NB4 (cell line): ENCODE measurements at regions not wholly inside any gene's neighbourhood (a gene's known extent, or its start where the extent isn't known, plus 50 kb on each side); places are given as distances from the start of the nearest gene placed in this dataset.

Experiments used
- CTCF ChIP-seq: IDR thresholded peaks from one replicate; pipeline ENCODE4 v1.5.1; 2012; ENCODE audit warnings: low read depth, low read length
- MYC ChIP-seq: IDR thresholded peaks from 2 replicates; pipeline ENCODE4 v1.6.1; 2011; ENCODE audit warnings: low read depth, low read length
- POLR2A ChIP-seq: IDR thresholded peaks from 2 replicates; pipeline ENCODE4 v1.6.1; 2011; ENCODE audit warnings: mild to moderate bottlenecking; ENCODE audit not compliant: insufficient read length; ENCODE audit errors: extremely low read depth

DNA sequence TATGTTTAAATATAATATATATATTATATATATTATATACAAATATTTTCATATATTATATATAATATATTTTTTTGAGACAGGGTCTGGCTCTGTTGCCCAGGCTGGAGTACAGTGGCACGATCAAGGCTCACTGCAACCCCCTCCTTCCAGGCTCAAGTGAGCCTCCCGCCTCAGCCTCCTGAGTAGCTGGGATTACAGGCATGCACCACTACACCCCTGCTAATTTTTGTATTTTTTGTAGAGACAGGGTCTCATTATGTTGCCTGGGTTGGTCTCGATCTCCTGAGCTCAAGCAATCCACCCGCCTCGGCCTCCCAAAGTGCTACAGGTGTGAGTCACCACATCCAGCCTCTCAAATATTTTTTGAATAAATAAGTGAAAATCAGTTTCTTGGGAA is 215.5 kb downstream of the GATA3 start:
- TF ChIP-seq CTCF: no peak
- no peak for TF ChIP-seq POLR2A
- no peak for TF ChIP-seq MYC
